Uterus (tissue), 2 donors: ENCODE measurements at regions not wholly inside any gene's neighbourhood (a gene's known extent, or its start where the extent isn't known, plus 50 kb on each side); places are given as distances from the start of the nearest gene placed in this dataset.

Experiments used
- POLR2A ChIP-seq, 2 donors: fragments of 450-650 bp; IDR thresholded peaks; one replicate each; pipeline ENCODE4 v1.6.1; 2016; ENCODE audit warnings: antibody characterized with exemption in 2 of 2, mild to moderate bottlenecking in 1 of 2, moderate library complexity in 1 of 2
- TF ChIP-seq, protein P1 (sequence below), 4 experiments: fragments of 200-600 bp in 2 of 4; fragments of 450-650 bp in 2 of 4; sonication (generic) in 2 of 4; IDR thresholded peaks; one replicate each; pipeline ENCODE4 v1.5.1; 2016 to 2019; ENCODE audit warnings: antibody characterized with exemption in 4 of 4, mild to moderate bottlenecking in 2 of 4, moderate library complexity in 1 of 4

DNA sequence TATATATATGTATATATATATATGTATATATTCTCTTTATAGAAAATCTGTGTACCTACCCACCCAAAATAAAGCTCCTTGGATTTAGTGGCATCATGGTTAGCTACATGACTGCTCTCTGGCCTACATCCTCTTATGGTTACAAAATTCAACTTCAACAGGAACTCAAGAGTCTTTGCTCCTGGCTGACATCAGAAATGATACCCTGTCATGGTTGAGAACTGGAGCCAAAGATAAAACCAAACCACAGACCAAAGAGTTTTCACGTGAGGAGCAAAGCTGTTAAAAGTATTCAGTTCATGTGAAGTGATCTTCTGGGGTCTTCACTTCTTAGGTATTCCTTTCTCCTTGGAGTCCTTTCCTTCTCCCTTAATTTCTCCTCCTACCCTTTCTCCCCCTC is 476.3 kb downstream of the SOX11 start:
- TF ChIP-seq, protein P1, sequence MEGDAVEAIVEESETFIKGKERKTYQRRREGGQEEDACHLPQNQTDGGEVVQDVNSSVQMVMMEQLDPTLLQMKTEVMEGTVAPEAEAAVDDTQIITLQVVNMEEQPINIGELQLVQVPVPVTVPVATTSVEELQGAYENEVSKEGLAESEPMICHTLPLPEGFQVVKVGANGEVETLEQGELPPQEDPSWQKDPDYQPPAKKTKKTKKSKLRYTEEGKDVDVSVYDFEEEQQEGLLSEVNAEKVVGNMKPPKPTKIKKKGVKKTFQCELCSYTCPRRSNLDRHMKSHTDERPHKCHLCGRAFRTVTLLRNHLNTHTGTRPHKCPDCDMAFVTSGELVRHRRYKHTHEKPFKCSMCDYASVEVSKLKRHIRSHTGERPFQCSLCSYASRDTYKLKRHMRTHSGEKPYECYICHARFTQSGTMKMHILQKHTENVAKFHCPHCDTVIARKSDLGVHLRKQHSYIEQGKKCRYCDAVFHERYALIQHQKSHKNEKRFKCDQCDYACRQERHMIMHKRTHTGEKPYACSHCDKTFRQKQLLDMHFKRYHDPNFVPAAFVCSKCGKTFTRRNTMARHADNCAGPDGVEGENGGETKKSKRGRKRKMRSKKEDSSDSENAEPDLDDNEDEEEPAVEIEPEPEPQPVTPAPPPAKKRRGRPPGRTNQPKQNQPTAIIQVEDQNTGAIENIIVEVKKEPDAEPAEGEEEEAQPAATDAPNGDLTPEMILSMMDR (IDR thresholded peaks at IDR 0.05): no peak
- no peak for TF ChIP-seq POLR2A (IDR thresholded peaks at IDR 0.05)
